T-cell (primary cell): ENCODE measurements at regions not wholly inside any gene's neighbourhood (a gene's known extent, or its start where the extent isn't known, plus 50 kb on each side); places are given as distances from the start of the nearest gene placed in this dataset.

Experiments
- ATAC-seq, 4 experiments: fragments of 200-7000 bp in 3 of 4; fragments of 150-1000 bp in 1 of 4; cut with Tn5 transposase; replicated peaks in 1 of 4; 1 replicate in 3 of 4; 2 replicates in 1 of 4; pipeline ENCODE4 v1.10.0; 2021; ENCODE audit warnings: moderate library complexity in 3 of 4, mild to moderate bottlenecking in 2 of 4, moderate number of reproducible peaks in 1 of 4
- CTCF ChIA-PET, 2 donors: fragments of 300-600 bp; sonication (Branson Sonifier 250); formaldehyde crosslinking; loops; one replicate each; lab custom pipeline; 2022; ENCODE audit warnings: antibody characterized with exemption in 2 of 2; lab: Charles Lee
- POLR2A ChIA-PET, 2 donors: fragments of 300-600 bp; sonication (Branson Sonifier 250); formaldehyde crosslinking; loops; one replicate each; lab custom pipeline; 2022; ENCODE audit warnings: antibody characterized with exemption in 2 of 2; lab: Charles Lee
- DNase-seq, 35 experiments: peaks; one replicate each; pipeline versions ENCODE4 v3.0.0 to v3.0.0-alpha.2; 2013 to 2023
- H3K27ac ChIP-seq: one replicate; pipeline ENCODE4 v1.5.1; 2013; ENCODE audit warnings: low read length
- H3K27me3 ChIP-seq, 2 experiments: replicated peaks in 1 of 2; 1 replicate in 1 of 2; 2 replicates in 1 of 2; pipeline versions ENCODE4 v1.6.1 to v1.7.0; 2013; ENCODE audit warnings: low read length in 1 of 2, mixed read lengths in 1 of 2; ENCODE audit not compliant: control insufficient read depth in 2 of 2, insufficient read depth in 2 of 2; ENCODE audit errors: extremely low read depth in 1 of 2
- H3K36me3 ChIP-seq, 2 donors: 1 replicate in 1 of 2; 2 replicates in 1 of 2; pipeline versions ENCODE4 v1.6.1 to v1.7.0; 2013; ENCODE audit warnings: low read length in 1 of 2; ENCODE audit not compliant: control insufficient read depth in 2 of 2, insufficient read depth in 1 of 2; ENCODE audit errors: extremely low read depth in 1 of 2
- H3K4me1 ChIP-seq, 2 experiments: 1 replicate in 1 of 2; 2 replicates in 1 of 2; pipeline versions ENCODE4 v1.6.1 to v1.7.0; 2013; ENCODE audit warnings: low read length in 2 of 2, mixed read lengths in 1 of 2; ENCODE audit not compliant: insufficient read depth in 2 of 2, control insufficient read depth in 1 of 2; ENCODE audit errors: extremely low read depth in 1 of 2
- H3K4me3 ChIP-seq, 2 donors: 1 replicate in 1 of 2; 2 replicates in 1 of 2; pipeline versions ENCODE4 v1.5.1 to v1.7.0; 2013; ENCODE audit warnings: mild to moderate bottlenecking in 2 of 2, low read length in 1 of 2, moderate library complexity in 1 of 2; ENCODE audit not compliant: control insufficient read depth in 1 of 2; ENCODE audit errors: extremely low read depth in 1 of 2
- H3K9me3 ChIP-seq: 2 replicates; pipeline ENCODE4 v1.7.0; 2013
- H3K27ac Mint-ChIP-seq, 2 donors: one replicate each; pipeline ENCODE4 v1.8.0; 2020 to 2021; ENCODE audit warnings: mild to moderate bottlenecking in 2 of 2, mixed read lengths in 2 of 2
- H3K27me3 Mint-ChIP-seq, 2 donors: one replicate each; pipeline ENCODE4 v1.8.0; 2021 to 2022; ENCODE audit warnings: mixed read lengths in 2 of 2
- H3K36me3 Mint-ChIP-seq: one replicate; pipeline ENCODE4 v1.8.0; 2021; ENCODE audit warnings: mixed read lengths
- H3K4me1 Mint-ChIP-seq, 3 donors: one replicate each; pipeline ENCODE4 v1.8.0; 2020 to 2022; ENCODE audit warnings: mixed read lengths in 3 of 3, mild to moderate bottlenecking in 1 of 3
- H3K4me3 Mint-ChIP-seq, 3 donors: one replicate each; pipeline ENCODE4 v1.8.0; 2020 to 2022; ENCODE audit warnings: mild to moderate bottlenecking in 3 of 3, mixed read lengths in 3 of 3, moderate library complexity in 3 of 3
- H3K9me3 Mint-ChIP-seq, 3 donors: one replicate each; pipeline ENCODE4 v1.8.0; 2020 to 2022; ENCODE audit warnings: mixed read lengths in 3 of 3
- WGBS: methylation state at CpG from one replicate; pipeline ENCODE4 v1.1.5; 2013; ENCODE audit warnings: missing lambda C conversion rate; ENCODE audit not compliant: insufficient coverage; 5-methylcytosine and 5-hydroxymethylcytosine counted together

DNA sequence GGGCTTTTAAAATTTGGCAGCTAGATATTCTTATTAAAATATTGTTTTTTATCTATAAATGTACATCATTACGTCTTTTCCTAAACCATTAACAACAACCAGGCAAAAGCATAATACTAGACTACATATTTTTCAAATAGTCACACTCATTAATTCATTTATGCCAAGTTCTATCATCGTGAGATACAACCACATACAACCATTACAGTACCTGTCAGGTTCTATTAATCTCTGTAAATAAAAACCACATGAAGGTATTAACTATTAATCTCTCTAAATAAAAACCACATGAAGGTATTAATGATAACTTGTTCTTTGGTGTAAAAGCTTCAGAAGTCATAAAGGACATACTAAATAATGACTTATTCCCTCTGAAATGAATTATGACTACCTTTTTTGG, 432.7 kb downstream of the TMX3 start:
- CTCF ChIA-PET, result no interaction called here
- Histone ChIP-seq H3K36me3 (no peaks in the 10 kb centered on the region), H3K9me3 (no peaks in the 10 kb centered on the region), H3K27ac (no peak overlapping the region), H3K4me3 (no peak overlapping the region), H3K4me1 (no peaks in the 10 kb centered on the region), H3K27me3 (no peaks in the 10 kb centered on the region)
- Mint-ChIP-seq H3K27me3 (no peaks in the 10 kb centered on the region), H3K27ac (no peak overlapping the region), H3K36me3 (no peaks in the 10 kb centered on the region), H3K4me3 (no peak overlapping the region), H3K9me3 (no peaks in the 10 kb centered on the region), H3K4me1 (no peaks in the 10 kb centered on the region)
- POLR2A ChIA-PET, result no interaction called here
- DNase-seq (no peak), ATAC-seq (no peak)
- WGBS, result no CpG with 5 or more reads among the region's 2 CpGs

GRCh38 chr18:68275616-68276015, 439.3 kb downstream of the TMX3 start:
- POLR2A ChIA-PET, result no interaction called here
- H3K9me3 Mint-ChIP-seq, result no peaks in the 10 kb centered on the region

DNA sequence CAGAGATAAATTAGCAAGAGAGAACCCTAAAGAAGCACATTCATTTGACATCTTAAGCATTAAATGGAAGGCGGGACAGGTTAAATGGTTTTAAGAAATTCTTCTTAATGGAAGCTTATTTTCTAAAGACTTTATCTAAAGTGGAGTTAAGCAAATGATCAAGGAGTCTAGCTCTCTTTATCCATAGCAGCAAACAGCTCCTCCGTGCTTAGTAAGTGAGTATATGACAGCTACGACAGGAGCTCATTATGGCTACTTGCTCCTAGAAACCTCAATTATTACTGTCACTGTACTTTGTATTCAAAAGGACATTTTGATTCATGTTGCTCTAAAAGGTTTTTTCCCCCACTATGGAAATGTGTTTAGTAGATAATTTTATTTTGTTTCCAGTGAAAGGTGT, 444.9 kb downstream of the TMX3 start:
- ChIA-PET POLR2A (no interaction called here), CTCF (no interaction called here)
- Histone ChIP-seq H3K27ac (no peak overlapping the region), H3K36me3 (no peaks in the 10 kb centered on the region), H3K9me3 (no peaks in the 10 kb centered on the region), H3K4me3 (no peak overlapping the region), H3K4me1 (no peaks in the 10 kb centered on the region), H3K27me3 (no peaks in the 10 kb centered on the region)
- H3K4me1 Mint-ChIP-seq, result no peaks in the 10 kb centered on the region
- no CpG with 5 or more reads among the region's 3 CpGs for WGBS
- no peak overlapping the region for H3K4me3 Mint-ChIP-seq
- no peaks in the 10 kb centered on the region for H3K27me3 Mint-ChIP-seq
- no peak for ATAC-seq
- H3K36me3 Mint-ChIP-seq, result no peaks in the 10 kb centered on the region
- DNase-seq, result no peak
- no peaks in the 10 kb centered on the region for H3K9me3 Mint-ChIP-seq
- H3K27ac Mint-ChIP-seq, result no peak overlapping the region

More at GRCh38 chr18:68275616-68276015, 439.3 kb downstream of the TMX3 start:
- Mint-ChIP-seq H3K4me3 (no peak overlapping the region), H3K4me1 (no peaks in the 10 kb centered on the region), H3K36me3 (no peaks in the 10 kb centered on the region), H3K27me3 (no peaks in the 10 kb centered on the region), H3K27ac (no peak overlapping the region)
- no peaks in the 10 kb centered on the region for H3K36me3 ChIP-seq
- H3K27me3 ChIP-seq, result no peaks in the 10 kb centered on the region
- no peak for ATAC-seq
- no peaks in the 10 kb centered on the region for H3K4me1 ChIP-seq
- no peak overlapping the region for H3K27ac ChIP-seq
- H3K9me3 ChIP-seq, result no peaks in the 10 kb centered on the region
- CTCF ChIA-PET, result no interaction called here
- no peak for DNase-seq
- WGBS, result no CpG with 5 or more reads among the region's 1 CpG
- no peak overlapping the region for H3K4me3 ChIP-seq

GRCh38 chr18:68267583-68267982, 447.3 kb downstream of the TMX3 start:
- H3K36me3 ChIP-seq, result no peaks in the 10 kb centered on the region
- H3K27ac ChIP-seq, result no peak overlapping the region
- DNase-seq (no peak), ATAC-seq (no peak)
- ChIA-PET CTCF (no interaction called here), POLR2A (no interaction called here)
- H3K4me1 ChIP-seq, result no peaks in the 10 kb centered on the region
- Mint-ChIP-seq H3K4me1 (no peaks in the 10 kb centered on the region), H3K27me3 (no peaks in the 10 kb centered on the region), H3K4me3 (no peak overlapping the region), H3K9me3 (no peaks in the 10 kb centered on the region), H3K36me3 (no peaks in the 10 kb centered on the region), H3K27ac (no peak overlapping the region)
- no peaks in the 10 kb centered on the region for H3K9me3 ChIP-seq
- H3K27me3 ChIP-seq, result no peaks in the 10 kb centered on the region
- no peak overlapping the region for H3K4me3 ChIP-seq

DNA sequence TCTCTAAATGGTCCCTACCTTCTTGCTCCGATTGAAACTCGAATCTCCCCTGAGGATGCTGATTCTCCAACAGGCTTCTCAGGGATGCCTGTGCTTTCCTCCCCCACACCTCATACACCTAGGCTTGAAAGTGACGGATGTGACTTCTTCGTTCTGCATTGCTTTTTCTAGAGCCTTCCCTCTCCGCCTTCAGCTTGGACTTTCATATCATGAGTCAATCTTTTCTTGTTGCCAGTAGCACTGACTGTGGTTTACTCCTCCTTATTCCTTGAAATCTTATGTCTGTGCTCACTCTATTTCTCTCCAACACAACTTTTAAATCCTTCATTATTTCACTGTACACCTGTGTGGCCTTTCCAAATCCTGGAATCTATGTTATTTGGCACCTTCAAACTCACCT, 451.4 kb downstream of the TMX3 start:
- Mint-ChIP-seq H3K36me3 (no peaks in the 10 kb centered on the region), H3K4me3 (no peak overlapping the region), H3K9me3 (no peaks in the 10 kb centered on the region), H3K27me3 (no peaks in the 10 kb centered on the region), H3K4me1 (no peaks in the 10 kb centered on the region), H3K27ac (no peak overlapping the region)
- no peaks in the 10 kb centered on the region for H3K27me3 ChIP-seq
- ChIA-PET CTCF (interaction anchor here in 1 of 2 donors (0.6 kb wide), 1 partner anchor 95 kb away, joined by 3 read pairs; no protein-coding TSS in a partner anchor), POLR2A (no interaction called here)
- no peaks in the 10 kb centered on the region for H3K36me3 ChIP-seq
- no peaks in the 10 kb centered on the region for H3K4me1 ChIP-seq
- H3K27ac ChIP-seq, result no peak overlapping the region
- H3K4me3 ChIP-seq, result no peak overlapping the region
- WGBS, result 92% methylated on average over 5 of the region's 5 CpGs
- ATAC-seq (no peak), DNase-seq (no peak)
- no peaks in the 10 kb centered on the region for H3K9me3 ChIP-seq

- Mint-ChIP-seq H3K27me3 (no peaks in the 10 kb centered on the region), H3K4me1 (no peaks in the 10 kb centered on the region), H3K27ac (no peak overlapping the region), H3K4me3 (no peak overlapping the region), H3K9me3 (no peaks in the 10 kb centered on the region), H3K36me3 (no peaks in the 10 kb centered on the region)
- H3K9me3 ChIP-seq, result no peaks in the 10 kb centered on the region
- no peak for DNase-seq
- no peak for ATAC-seq
- no peaks in the 10 kb centered on the region for H3K4me1 ChIP-seq
- ChIA-PET POLR2A (no interaction called here), CTCF (interaction anchor here in 1 of 2 donors (0.6 kb wide), 1 partner anchor 96 kb away, joined by 3 read pairs; no protein-coding TSS in a partner anchor)
- no peaks in the 10 kb centered on the region for H3K27me3 ChIP-seq
- no peaks in the 10 kb centered on the region for H3K36me3 ChIP-seq
- WGBS, result no CpG with 5 or more reads among the region's 2 CpGs
- no peak overlapping the region for H3K4me3 ChIP-seq
- no peak overlapping the region for H3K27ac ChIP-seq
These were observed 452.1 kb downstream of the TMX3 start for GRCh38 chr18:68262690-68263294.
